Testis (tissue), 2 donors: ENCODE measurements at regions not wholly inside any gene's neighbourhood (a gene's known extent, or its start where the extent isn't known, plus 50 kb on each side); places are given as distances from the start of the nearest gene placed in this dataset.
A peak's percentile ranks its signal among the peaks of the same experiment; 100 is the strongest.

Experiments
- DNase-seq: peaks from one replicate; pipeline ENCODE4 v3.0.0-alpha.2; 2019
- H3K27ac ChIP-seq, 2 donors: fragments of 200-600 bp; sonication (generic); one replicate each; pipeline ENCODE4 v1.5.1; 2019
- H3K27me3 ChIP-seq: fragments of 200-600 bp; sonication (generic); one replicate; pipeline ENCODE4 v1.5.1; 2019
- H3K36me3 ChIP-seq: fragments of 200-600 bp; sonication (generic); one replicate; pipeline ENCODE4 v1.5.1; 2017; ENCODE audit warnings: low read depth; ENCODE audit errors: missing control alignments
- H3K4me1 ChIP-seq: fragments of 200-600 bp; sonication (generic); one replicate; pipeline ENCODE4 v1.5.1; 2019
- H3K4me3 ChIP-seq, 2 donors: fragments of 200-600 bp; sonication (generic); one replicate each; pipeline ENCODE4 v1.5.1; 2017 to 2019
- H3K9me3 ChIP-seq: fragments of 200-600 bp; sonication (generic); one replicate; pipeline ENCODE4 v1.5.1; 2017
- CTCF ChIP-seq, 3 experiments: fragments of 450-650 bp in 2 of 3; fragments of 200-600 bp in 1 of 3; sonication (generic) in 1 of 3; IDR thresholded peaks; one replicate each; pipeline ENCODE4 v1.5.1; 2016 to 2019; ENCODE audit warnings: antibody characterized with exemption in 3 of 3, mild to moderate bottlenecking in 2 of 3, moderate library complexity in 1 of 3
- POLR2A ChIP-seq: fragments of 450-650 bp; IDR thresholded peaks from one replicate; pipeline ENCODE4 v1.6.1; 2017; ENCODE audit warnings: antibody characterized with exemption, mild to moderate bottlenecking, moderate library complexity
- WGBS, 2 donors: methylation state at CpG; one replicate each; pipeline ENCODE4 v1.1.5; 2018; 5-methylcytosine and 5-hydroxymethylcytosine counted together
- intact Hi-C: fragments of 100-400 bp; cut with DNase I; formaldehyde crosslinking; loops from one replicate; pipeline ENCODE4 v1.15.1; 2023; ENCODE audit warnings: low total_unique reads

GRCh38 chr4:96602661-96603060, 762.8 kb downstream of the PDHA2 start:
- no peak for DNase-seq
- no peaks in the 10 kb centered on the region for H3K9me3 ChIP-seq
- no peak overlapping the region for H3K4me3 ChIP-seq
- H3K36me3 ChIP-seq: no peaks in the 10 kb centered on the region
- no peak overlapping the region for H3K27ac ChIP-seq
- H3K4me1 ChIP-seq: no peaks in the 10 kb centered on the region
- TF ChIP-seq POLR2A (no peak), CTCF (IDR thresholded peaks at IDR 0.05) (no peak)
- no peaks in the 10 kb centered on the region for H3K27me3 ChIP-seq
- 78 to 96% methylated on average over 3 of the region's 3 CpGs for WGBS, 2 donors
- intact Hi-C loops: no loop called here

- 26 to 47% methylated on average over 3 of the region's 3 CpGs for WGBS, 2 donors
- no peak overlapping the region for H3K27ac ChIP-seq
Measured at GRCh38 chr4:96603641-96604040, 763.7 kb downstream of the PDHA2 start.

GRCh38 chr4:96606451-96606850, 766.6 kb downstream of the PDHA2 start:
- Histone ChIP-seq H3K4me3 (no peak overlapping the region), H3K27me3 (no peaks in the 10 kb centered on the region), H3K27ac (no peak overlapping the region), H3K36me3 (no peaks in the 10 kb centered on the region), H3K9me3 (no peaks in the 10 kb centered on the region), H3K4me1 (no peaks in the 10 kb centered on the region)
- intact Hi-C loops: no loop called here
- DNase-seq: no peak
- TF ChIP-seq CTCF (IDR thresholded peaks at IDR 0.05) (no peak), POLR2A (no peak)

More at GRCh38 chr4:96603641-96604040, 763.7 kb downstream of the PDHA2 start:
- peak; percentile 42 for DNase-seq
- H3K9me3 ChIP-seq: no peaks in the 10 kb centered on the region
- no peaks in the 10 kb centered on the region for H3K4me1 ChIP-seq
- no peak for TF ChIP-seq POLR2A
- TF ChIP-seq CTCF (IDR thresholded peaks at IDR 0.05): no peak
- H3K27me3 ChIP-seq: no peaks in the 10 kb centered on the region
- no peaks in the 10 kb centered on the region for H3K36me3 ChIP-seq
- no peak overlapping the region for H3K4me3 ChIP-seq
- intact Hi-C loops: no loop called here

GRCh38 chr4:96626023-96626422, 786.1 kb downstream of the PDHA2 start:
- intact Hi-C loops: no loop called here
- Histone ChIP-seq H3K4me1 (no peaks in the 10 kb centered on the region), H3K4me3 (no peak overlapping the region), H3K36me3 (no peaks in the 10 kb centered on the region), H3K9me3 (no peaks in the 10 kb centered on the region), H3K27me3 (no peaks in the 10 kb centered on the region), H3K27ac (no peak overlapping the region)
- DNase-seq: no peak
- TF ChIP-seq CTCF (IDR thresholded peaks at IDR 0.05): no peak
- TF ChIP-seq POLR2A: no peak
- 87 to 90% methylated on average over 3 of the region's 3 CpGs for WGBS, 2 donors

GRCh38 chr4:96630839-96631238, 790.9 kb downstream of the PDHA2 start:
- intact Hi-C loops: no loop called here
- TF ChIP-seq POLR2A (no peak), CTCF (IDR thresholded peaks at IDR 0.05) (no peak)
- H3K36me3 ChIP-seq: no peaks in the 10 kb centered on the region
- WGBS, 2 donors: 66 to 77% methylated on average over 2 of the region's 2 CpGs
- H3K4me3 ChIP-seq: no peak overlapping the region
- no peaks in the 10 kb centered on the region for H3K27me3 ChIP-seq
- no peak overlapping the region for H3K27ac ChIP-seq
- H3K4me1 ChIP-seq: no peaks in the 10 kb centered on the region
- DNase-seq: no peak
- H3K9me3 ChIP-seq: no peaks in the 10 kb centered on the region
